ENCODE measurements at regions not wholly inside any gene's neighbourhood (a gene's known extent, or its start where the extent isn't known, plus 50 kb on each side); places are given as distances from the start of the nearest gene placed in this dataset.

DNA sequence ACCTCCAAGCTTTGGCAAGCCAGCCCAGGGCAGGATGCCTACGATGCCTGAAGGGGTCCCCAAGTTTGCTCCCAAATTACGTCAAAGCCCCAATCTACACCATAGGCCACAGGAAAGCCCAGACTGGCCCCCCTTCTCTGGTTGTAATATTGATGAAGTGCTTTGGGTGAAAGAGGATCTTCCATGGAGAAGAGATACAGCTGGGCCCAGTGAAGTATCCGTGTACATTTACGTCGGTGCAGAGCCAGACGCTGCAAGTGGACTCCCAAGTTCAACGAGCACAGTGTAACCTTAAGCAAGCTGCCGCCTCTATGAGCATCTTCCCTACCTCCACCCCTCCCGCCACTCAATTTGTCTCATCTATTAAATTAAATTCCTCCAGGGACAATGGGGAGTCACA, 100.1 kb upstream of the TPM1 start:
- no peak for DNase-seq (ENCODE audit: low read depth in 2 of 2)

DNA sequence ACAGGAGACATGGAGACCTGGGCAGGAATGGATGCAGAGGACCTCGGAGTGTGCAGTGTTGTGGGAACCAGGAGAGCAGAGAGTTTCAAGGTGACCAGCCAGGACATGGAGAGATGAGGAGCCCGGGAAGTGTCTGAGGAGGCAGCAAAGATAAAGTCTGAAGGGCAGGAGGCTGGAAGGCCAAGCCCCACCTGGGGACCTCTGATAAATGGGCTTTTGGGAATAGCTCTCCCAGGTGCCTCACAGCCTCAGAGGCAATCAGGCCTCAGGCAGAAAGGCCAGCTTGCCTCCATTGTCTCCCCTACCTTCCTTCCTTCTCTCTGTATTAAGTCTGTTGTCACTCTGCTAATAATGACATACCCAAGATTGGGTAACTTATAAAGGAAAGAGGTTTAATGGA, 97.5 kb upstream of the TPM1 start:
- DNase-seq (ENCODE audit: low read depth in 2 of 2), result no peak

DNA sequence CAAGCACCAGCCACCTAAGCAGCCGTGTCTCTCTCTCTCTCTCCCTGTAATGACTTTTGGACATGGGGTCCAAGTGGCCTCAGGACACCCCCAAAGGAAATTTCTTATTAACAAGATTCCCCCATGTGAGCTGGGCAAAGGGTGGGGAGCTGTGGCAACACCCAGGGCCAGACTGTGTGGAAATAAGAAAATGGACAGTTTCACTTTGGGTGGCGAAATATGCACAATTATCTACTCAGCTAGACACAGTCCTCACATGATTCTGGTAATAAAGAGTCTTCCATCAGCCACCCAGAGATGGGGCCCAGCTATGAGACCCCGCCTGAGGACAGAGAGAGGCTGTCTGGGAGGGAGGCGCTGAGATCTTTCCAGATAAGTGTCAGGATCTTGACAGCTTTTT, 96.8 kb upstream of the TPM1 start:
- DNase-seq (ENCODE audit: low read depth in 2 of 2), result no peak

DNA sequence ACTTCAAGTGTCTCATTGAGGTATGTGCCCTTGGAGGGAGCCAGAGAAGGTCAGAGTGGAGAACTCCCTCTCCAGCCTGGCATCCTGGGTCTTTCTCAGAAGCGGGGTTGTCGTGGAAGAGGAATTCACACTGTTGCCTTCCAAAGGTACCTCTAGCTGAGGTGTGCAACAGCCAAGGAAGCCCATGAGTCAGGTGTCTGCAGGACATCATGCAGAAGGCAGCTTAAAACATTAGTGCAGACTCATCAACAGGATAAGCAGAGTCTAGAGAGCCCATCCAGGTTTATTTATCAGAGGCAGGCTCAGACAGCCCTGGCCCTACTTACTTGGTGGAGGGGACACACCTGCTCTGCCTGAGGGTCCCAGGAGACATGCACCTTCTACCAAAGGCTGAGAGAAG, 95.6 kb upstream of the TPM1 start:
- no peak for DNase-seq (ENCODE audit: low read depth in 2 of 2)

DNA sequence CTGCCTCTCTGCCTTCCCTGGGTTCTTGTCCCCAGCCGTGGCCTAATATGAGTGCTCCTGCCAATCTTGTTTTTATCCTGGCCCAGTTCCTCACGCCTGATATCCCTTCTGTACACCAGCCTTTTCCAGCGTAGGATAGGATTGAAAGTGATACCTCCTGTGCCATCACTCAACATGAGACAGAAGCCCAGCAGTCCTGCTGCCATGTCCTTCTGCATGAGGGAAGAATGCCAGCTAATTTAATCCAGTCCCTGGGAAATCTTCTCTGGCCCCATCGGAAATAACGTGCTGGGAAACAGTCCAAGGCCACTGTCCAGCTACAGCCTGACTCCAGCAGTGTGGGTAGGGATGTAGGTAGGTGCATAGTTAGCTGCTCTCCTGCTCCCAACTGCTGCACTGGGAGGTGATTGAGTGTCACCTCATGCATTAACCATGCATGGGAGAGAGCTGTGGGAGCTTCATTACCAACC, 92.0 kb upstream of the TPM1 start:
- DNase-seq (ENCODE audit: low read depth in 2 of 2), result no peak

DNA sequence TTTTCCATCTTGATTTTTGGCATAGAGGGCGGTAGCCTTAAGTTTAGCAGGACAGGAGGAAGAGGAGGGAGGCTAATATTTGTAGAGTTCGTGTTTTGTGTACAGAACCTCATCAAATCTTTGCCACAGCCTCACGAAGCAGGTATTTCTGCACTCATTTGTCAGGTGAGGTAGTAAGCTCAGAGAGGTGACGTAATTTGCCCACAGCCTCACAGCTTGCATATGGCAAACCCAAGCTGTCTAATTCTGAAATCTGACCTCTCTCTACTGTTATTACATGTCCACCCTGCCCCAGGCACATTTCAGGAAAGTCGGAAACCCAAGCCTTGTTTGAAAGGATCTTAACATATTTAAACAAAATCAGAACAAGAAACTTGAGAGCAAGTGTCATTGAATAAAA, 91.1 kb upstream of the TPM1 start:
- no peak for DNase-seq (ENCODE audit: low read depth in 2 of 2)

DNA sequence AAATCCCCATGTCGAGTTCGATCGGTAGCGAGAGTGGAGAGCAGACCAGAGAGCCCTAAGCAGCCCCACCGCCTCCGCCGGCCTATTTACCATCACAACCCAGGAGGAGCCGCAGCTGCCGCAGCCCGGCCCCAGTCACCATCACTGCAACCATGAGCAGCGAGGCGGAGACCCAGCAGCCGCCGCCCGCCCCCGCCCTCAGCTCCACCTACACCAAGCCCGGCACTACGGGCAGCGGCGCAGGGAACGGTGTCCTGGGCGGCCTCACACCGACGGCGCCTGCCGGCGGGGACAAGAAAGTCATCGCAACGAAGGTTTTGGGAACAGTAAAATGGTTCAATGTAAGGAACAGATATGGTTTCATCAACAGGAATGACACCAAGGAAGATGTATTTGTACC, 89.5 kb upstream of the TPM1 start:
- DNase-seq (ENCODE audit: low read depth in 2 of 2), result no peak

DNA sequence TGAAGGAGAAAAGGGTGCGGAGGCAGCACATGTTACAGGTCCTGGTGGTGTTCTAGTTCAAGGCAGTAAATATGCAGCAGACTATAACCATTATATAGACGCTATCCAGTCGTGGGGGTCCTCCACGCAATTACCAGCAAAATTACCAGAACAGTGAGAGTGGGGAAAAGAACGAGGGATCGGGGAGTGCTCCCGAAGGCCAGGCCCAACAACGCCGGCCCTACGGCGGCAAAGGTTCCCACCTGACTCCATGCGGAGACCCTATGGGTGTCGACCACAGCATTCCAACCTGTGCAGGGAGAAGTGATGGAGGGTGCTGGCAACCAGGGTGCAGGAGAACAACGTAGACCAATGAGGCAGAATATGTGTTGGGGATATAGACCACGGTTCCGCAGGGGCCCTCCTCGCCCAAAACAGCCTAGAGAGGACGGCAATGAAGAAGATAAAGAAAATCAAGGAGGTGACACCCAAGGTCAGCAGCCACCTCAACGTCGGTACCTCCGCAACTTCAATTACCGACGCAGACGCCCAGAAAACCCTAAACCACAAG, 89.0 kb upstream of the TPM1 start:
- no peak for DNase-seq (ENCODE audit: low read depth in 2 of 2)

DNA sequence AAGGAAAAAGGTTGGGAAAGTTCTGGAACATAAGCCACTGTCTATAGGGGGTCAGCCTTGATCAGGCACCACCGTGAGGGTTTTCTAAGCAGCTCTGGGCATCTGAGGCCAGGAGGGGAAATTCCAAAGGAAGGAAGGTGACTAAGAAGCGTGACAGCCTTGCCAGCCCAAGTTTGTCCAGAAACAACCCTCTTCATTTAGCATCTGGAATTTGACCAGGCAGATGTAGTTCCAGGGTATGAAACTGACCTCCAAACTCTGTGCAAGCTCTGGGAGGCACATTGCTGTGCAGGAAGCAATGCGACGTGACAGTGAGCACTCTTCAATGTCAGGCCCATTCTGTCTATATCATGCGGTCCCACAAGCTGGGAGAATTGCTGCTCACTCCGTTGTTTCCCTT, 85.4 kb upstream of the TPM1 start:
- no peak for DNase-seq (ENCODE audit: low read depth in 2 of 2)

DNA sequence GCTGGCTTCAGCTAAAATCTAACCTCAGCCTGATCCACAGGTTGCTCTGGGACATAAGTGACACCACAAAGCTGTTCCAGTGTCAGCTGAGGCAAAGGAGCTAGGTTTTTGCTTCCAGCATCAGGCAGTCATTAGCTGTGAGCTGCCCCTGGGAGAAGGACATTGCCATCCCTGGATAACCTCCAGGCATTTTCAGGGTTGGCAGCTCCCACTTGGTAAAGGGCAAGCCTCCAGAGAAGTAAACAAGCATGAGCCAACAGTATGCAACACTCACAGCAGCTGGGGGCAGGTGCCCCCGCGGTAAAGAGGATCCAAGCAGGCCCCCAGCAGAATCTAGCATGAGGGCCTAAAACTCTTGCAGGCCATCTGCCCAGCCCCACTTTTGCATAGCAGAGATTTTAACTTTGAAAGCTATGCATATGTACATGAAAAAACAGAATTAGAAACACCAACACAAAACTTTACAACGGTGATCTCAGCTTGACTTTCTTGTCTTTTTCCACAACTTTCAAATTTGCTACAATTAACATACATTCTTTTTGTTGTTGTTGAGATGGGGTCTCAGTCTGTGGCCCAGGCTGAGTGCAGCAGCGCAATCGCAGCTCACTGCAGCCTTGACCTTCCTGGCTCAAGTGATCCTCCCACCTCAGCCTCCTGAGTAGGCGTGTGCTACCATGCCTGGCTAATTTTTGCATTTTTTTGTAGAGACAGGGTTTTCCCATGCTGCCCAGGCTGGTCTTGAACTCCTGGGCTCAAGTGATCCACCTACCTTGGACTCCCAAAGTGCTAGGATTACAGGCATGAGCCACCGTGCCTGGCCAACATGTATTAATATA, 83.8 kb upstream of the TPM1 start:
- DNase-seq (ENCODE audit: low read depth in 2 of 2), result no peak

DNA sequence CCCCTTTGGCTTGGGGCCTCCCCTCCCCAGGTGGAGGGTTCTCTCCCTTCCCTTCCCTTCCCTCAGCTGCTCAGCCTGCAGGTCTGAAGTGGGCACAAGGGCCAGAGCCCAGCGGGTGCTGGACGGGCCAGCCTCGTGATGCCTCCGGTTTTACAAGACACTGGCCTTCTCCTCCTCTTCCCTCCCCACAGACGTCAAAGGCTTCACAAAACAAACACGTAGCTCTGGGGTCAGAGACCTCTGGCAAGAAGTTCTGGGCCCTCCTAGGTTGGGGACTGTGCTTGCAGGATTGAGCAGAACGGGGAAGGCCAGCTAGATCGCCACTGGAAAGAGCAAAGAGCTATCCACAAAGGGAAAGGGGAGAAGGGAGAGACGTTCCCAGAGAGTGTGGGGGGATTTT, 81.4 kb upstream of the TPM1 start:
- DNase-seq (ENCODE audit: low read depth in 2 of 2), result no peak

DNA sequence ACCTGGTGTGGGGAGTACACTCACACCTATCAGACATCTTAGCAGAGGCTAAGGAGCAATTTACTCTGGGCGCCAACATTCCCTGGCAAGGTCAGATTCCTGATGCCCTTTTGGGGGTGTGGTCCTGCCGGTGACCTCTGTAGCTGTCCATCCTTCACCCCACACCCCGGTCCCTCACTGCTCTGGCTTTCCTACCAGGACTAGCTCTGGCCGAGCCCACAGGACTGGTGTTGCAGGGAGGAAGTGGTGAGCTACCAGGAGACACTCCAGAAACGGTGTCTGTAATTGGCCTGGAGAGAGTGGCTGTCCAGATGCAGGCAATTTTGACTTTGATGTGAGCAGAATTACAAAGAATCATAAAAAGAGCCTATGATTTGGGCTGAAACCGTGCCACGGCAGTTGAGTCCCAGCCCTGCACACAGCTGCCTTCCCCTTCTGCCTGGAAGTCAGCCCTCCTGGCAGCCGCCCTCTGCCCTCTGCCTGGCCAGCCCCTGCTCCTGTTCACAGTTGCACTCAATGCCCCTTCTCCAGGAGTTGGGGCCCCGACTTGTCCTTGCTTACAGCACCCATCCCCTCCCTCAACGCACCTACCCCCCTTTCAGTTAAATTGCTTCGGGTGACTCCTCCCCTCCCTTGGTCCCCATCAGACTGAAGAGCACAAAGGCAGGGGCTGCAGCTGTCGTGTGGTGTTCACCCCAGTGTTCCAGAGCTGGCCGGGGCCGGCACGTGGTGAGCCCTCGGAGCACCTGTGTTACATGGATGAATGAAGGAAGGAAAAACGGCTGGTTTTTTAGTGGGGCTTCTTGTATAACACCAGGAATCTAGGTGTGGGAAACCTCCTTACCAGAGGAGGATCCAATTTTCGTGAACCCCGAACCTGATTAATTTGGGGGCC, 80.2 kb upstream of the TPM1 start:
- no peak for DNase-seq (ENCODE audit: low read depth in 2 of 2)

DNA sequence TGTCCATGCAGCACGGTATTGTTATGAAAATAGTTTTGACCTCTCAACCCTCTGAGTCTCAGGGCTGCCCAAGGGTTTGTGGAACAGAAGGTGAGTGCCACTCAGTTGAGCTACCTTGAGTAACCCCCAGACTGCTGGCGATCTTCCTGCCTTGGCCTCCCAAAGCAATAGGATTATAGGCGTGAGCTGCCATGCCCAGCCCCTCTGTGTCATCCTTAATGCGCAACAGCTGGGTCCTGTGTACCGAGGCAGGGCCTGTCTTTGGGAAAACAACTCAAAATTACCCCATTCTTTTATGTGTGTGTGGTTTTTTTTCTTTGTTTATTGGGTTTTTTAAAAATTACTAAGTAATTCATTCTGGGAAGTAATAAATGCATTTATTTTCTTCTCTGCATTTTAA, 78.3 kb upstream of the TPM1 start:
- DNase-seq (ENCODE audit: low read depth in 2 of 2), result no peak

DNA sequence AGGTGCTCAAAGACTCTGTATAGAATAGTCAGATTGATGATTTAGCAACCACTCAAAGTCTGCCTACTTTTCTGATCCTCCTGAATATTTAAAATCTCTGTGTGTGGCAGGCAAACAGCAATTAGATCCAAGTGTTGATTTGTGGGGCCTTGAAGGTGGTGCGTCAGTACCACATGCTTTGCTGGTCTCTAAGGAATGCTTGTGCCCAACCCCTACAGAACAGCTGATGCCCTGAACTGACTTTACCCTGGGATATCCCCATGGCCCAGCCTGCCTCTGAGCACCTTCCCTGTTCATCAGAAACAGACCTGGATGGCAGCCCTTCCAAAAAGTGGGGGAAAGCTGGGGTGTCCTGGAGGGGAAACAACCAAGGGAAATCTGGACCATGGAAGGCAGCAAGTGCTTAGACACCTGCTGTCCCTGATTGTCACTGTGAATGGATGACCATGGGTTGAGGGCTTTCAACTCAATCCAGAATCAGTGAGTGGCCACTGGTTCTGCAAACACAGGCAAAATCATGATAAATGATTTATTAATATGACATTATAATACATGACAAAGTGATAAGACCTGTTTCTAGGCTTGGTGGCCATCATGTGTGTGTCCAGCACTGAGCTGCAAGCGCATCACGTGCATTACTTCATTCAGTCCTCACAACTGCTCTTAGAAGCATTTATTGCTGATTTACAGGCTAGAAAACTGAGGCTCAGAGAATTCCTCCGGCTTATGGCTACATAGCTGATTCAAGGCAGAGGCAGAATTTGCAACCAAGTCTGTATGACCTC, 76.1 kb upstream of the TPM1 start:
- no peak for DNase-seq (ENCODE audit: low read depth in 2 of 2)

DNA sequence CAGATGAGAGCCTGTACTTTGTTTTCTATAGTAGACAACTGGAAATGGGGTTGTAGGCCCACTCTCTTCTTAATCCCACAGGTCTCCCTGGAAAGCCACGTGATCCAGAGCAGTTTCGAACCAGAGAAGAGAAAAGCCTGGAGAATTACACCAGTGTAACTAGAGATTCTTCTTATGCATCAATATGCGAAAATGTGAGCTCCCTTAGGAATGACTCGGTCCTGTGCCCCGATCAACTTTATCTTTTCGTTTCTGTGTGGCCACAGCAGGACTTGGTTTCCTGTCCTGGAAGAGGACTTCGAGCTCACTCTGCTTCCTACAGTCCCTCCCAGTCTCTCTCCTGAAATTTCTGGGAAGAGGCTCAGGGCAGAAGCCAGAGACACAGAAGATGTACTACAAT, 73.8 kb upstream of the TPM1 start:
- no peak for DNase-seq (ENCODE audit: low read depth in 2 of 2)

DNA sequence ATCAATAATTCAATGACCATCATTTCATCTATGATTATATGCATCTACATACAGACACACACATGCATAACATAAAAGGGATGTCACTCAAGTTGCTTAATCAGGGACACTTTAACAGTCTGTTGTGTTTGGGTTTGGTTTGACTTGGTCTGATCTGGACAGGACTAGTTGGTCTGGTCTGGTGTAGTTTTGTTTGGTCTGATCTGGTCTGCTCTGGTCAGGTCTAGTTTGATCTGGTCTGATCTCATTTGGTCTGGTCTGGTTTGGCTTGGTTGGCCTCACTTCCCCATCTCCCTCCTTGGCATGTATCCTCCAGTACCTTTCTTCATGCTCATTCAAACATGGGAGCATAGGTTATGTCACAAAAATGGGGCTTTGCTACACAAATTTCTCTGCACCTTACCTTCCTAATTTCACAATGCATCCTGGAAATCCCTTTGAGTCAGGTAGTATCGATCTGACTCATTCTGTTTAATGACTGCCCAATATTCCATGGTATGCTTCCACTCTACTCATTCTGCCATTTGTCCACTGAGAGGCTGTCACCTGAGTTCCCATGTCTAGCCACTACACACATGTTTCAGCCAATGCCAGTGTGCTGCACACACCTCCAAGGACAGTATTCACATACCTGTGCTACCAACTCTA, 73.0 kb upstream of the TPM1 start:
- no peak for DNase-seq (ENCODE audit: low read depth in 2 of 2)

DNA sequence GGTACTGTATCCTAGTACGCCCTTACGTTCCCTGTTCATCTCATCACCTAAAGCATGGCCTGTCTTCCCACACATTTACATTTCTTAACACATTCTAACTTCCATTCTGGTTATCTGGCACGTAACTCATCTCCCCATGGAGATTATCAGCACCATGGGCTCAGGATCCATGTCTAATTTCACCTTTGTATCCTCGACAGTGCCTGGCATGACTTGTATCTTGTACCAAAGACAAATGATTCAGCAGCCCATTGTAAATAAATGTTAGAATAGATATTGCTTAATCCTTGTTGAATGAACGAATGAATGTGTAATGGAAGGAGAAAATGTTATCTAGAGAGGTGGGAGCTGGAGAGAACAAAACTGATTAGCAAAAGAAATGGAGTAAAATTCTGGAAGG, 69.7 kb upstream of the TPM1 start:
- no peak for DNase-seq (ENCODE audit: low read depth in 2 of 2)

DNA sequence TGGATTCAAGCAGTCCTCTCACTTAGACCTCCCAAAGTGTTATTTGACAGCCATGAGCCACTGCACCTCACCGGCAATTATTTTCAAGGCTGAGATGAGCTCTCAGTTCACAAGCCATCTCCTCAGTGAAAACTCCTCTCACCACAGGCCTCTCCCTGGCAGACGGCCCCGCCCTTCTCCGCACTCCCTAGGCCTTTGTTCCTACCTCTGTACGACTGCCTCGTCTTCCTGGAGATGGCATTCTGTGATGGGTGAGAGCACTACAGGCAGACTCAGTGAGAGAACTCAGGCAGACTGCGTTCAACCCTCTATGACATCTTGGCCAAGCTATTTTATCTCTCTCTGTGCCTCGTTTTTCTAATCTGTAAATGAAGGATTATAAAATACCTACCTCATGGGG, 67.0 kb upstream of the TPM1 start:
- no peak for DNase-seq (ENCODE audit: low read depth in 2 of 2)

DNA sequence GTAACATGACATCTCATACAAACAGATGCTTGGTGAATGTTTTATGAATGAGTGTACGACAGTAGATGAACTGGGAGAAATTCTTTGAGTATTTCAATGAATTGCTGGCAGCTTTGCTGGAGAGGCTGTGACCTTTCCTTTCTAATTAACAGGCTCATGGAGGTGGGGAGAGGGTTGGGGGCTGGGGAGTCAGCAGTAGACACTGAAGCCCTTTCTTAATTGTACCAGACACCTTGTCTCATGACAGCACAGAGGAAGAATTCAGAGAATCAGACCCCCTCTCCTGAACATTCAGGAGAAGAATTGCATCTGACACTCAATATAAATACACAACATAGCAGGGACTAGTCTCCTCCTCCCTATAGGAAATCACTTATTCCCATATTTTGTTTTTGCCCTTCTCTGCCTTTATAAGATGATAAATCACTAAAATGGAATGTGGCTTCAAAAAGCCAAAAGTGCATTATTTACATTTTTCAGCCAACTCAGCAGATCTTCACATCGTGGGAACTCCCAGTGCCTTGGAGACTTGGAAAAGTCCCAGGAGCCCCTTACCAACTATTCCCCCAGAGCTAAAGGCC, 66.2 kb upstream of the TPM1 start:
- no peak for DNase-seq (ENCODE audit: low read depth in 2 of 2)

DNA sequence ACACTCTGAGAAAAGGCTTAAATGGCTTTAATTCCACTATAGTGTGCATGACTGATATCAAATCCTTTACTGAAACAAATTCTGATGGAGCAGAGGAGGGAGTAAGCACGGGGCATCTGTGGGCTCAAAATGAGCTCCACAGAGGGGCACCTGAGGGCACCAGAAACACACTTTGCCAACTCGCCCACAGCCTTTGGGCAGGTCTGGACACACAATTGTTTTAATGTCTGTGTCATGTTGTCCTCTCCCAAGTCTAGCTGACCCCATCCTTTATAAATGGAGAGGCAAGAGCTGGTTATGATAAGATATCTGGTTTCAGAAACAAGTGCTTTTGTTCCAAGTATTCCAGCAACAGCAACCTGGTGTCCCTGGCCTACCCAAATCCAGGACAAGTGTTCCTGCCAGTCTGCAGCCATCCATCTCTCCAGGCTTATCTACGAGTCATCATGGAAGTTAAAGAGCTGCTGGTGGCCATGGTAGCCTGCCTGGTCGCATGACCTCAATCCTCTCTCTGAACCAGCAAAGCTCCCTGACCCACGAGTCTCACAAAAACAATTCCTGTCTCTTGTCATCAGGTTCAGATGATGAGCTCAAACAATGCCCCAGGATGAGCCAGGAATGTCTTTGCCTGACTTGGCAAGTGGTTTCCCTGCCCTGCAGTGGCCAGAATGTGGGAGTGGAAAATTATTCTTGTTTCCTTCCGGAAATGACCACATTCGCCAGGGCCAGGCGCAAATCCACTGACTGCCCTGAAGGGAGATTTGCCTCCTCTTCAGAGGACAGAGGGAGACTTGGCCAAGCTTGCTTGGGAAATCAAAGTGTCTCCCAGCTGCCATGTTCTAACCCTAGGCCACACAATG, 64.4 kb upstream of the TPM1 start:
- no peak for DNase-seq (ENCODE audit: low read depth in 2 of 2)

All from stimulated activated CD4-positive, alpha-beta T cell treated with anti-CD3 and anti-CD28 coated beads, Interleukin-4, amount 100 ng/mL, for 48 hours (primary cell).